Endothelial cell of umbilical vein (primary cell): ENCODE measurements at regions not wholly inside any gene's neighbourhood (a gene's known extent, or its start where the extent isn't known, plus 50 kb on each side); places are given as distances from the start of the nearest gene placed in this dataset.
"Not testable (repeated sequence)": the region's sequence is repeated elsewhere in the genome, so short reads cannot be mapped to it uniquely, and the experiment has no call there.

ENCODE experiments used
- POLR2A ChIP-seq: IDR thresholded peaks from 2 replicates; pipeline ENCODE4 v1.6.1; 2012; ENCODE audit warnings: low read depth, mild to moderate bottlenecking, control low read depth, low read length
- TF ChIP-seq, protein P1 (sequence below), 2 donors: IDR thresholded peaks; 1 replicate in 1 of 2; 2 replicates in 1 of 2; pipeline ENCODE4 v1.5.1; 2011; ENCODE audit warnings: low read length in 2 of 2, mild to moderate bottlenecking in 2 of 2, moderate library complexity in 2 of 2, control low read depth in 1 of 2, inconsistent platforms in 1 of 2, low read depth in 1 of 2; ENCODE audit not compliant: insufficient read depth in 1 of 2; ENCODE audit errors: extremely low read depth in 1 of 2
- TF ChIP-seq, protein P2 (sequence below): IDR thresholded peaks from 2 replicates; pipeline ENCODE4 v1.6.1; 2011; ENCODE audit not compliant: insufficient read depth, insufficient read length

DNA sequence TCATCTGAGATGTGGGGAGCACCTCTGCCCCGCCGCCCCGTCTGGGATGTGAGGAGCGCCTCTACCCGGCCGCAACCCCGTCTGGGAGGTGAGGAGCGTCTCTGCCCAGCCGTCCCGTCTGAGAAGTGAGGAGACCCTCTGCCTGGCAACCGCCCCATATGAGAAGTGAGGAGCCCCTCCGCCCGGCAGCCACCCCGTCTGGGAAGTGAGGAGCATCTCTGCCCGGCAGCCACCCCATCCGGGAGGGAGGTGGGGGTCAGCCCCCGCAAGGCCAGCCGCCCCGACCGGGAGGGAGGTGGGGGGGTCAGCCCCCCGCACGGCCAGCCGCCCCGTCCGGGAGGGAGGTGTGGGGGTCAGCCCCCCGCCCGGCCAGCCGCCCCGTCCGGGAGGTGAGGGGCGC is 89.9 kb downstream of the PHLDA1 start:
- TF ChIP-seq, protein P1, sequence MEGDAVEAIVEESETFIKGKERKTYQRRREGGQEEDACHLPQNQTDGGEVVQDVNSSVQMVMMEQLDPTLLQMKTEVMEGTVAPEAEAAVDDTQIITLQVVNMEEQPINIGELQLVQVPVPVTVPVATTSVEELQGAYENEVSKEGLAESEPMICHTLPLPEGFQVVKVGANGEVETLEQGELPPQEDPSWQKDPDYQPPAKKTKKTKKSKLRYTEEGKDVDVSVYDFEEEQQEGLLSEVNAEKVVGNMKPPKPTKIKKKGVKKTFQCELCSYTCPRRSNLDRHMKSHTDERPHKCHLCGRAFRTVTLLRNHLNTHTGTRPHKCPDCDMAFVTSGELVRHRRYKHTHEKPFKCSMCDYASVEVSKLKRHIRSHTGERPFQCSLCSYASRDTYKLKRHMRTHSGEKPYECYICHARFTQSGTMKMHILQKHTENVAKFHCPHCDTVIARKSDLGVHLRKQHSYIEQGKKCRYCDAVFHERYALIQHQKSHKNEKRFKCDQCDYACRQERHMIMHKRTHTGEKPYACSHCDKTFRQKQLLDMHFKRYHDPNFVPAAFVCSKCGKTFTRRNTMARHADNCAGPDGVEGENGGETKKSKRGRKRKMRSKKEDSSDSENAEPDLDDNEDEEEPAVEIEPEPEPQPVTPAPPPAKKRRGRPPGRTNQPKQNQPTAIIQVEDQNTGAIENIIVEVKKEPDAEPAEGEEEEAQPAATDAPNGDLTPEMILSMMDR (IDR thresholded peaks at IDR 0.05; ENCODE audit: extremely low read depth in 1 of 2, insufficient read depth in 1 of 2, low read depth in 1 of 2, low read length in 2 of 2): not testable (repeated sequence)
- TF ChIP-seq, protein P2, sequence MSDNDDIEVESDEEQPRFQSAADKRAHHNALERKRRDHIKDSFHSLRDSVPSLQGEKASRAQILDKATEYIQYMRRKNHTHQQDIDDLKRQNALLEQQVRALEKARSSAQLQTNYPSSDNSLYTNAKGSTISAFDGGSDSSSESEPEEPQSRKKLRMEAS: not testable (repeated sequence)
- TF ChIP-seq POLR2A: not testable (repeated sequence)
